Endothelial cell of umbilical vein (primary cell): ENCODE measurements at regions not wholly inside any gene's neighbourhood (a gene's known extent, or its start where the extent isn't known, plus 50 kb on each side); places are given as distances from the start of the nearest gene placed in this dataset.

Experiments used
- BruUV-seq: library from RNA; stranded (reverse); fragments of 400-500 nt; replicated peaks from 2 replicates; lab custom pipeline; 2021; lab: Mats Ljungman, UMichigan
- CTCF ChIA-PET: fragments of 300-600, 350-600 bp; sonication (Branson Sonifier 250); formaldehyde crosslinking; loops from one replicate; lab custom pipeline; 2021; ENCODE audit warnings: antibody characterized with exemption, inconsistent platforms; lab: Charles Lee
- POLR2A ChIA-PET: fragments of 300-600, 350-600 bp; sonication (Branson Sonifier 250); formaldehyde crosslinking; loops from one replicate; lab custom pipeline; 2021; ENCODE audit warnings: antibody characterized with exemption, inconsistent platforms; lab: Charles Lee
- DNase-seq: peaks from one replicate; pipeline ENCODE4 v3.0.0-alpha.2; 2011; ENCODE audit warnings: low read depth, low spot score
- FAIRE-seq: peaks from 2 replicates; lab custom pipeline; 2011; peaks lifted over from hg19 to GRCh38; lab: Jason Lieb, UNC
- H2AFZ ChIP-seq: 2 replicates; pipeline ENCODE4 v1.6.0; 2012; ENCODE audit warnings: low read depth, low read length, control low read depth, inconsistent platforms
- H3K27ac ChIP-seq: 2 replicates; pipeline ENCODE4 v1.5.1; 2011; ENCODE audit warnings: low read depth, mild to moderate bottlenecking, control low read depth, low read length, moderate library complexity; ENCODE audit not compliant: insufficient read depth
- H3K27me3 ChIP-seq, 2 experiments: 2 replicates each; pipeline versions ENCODE4 v1.6.0 to v1.6.1; 2011; ENCODE audit warnings: low read length in 2 of 2, mixed read lengths in 1 of 2; ENCODE audit not compliant: control insufficient read depth in 2 of 2, insufficient read depth in 2 of 2
- H3K36me3 ChIP-seq, 2 experiments: 2 replicates in 1 of 2; 3 replicates in 1 of 2; pipeline ENCODE4 v1.5.1; 2011; ENCODE audit warnings: low read length in 2 of 2, mild to moderate bottlenecking in 1 of 2, moderate library complexity in 1 of 2; ENCODE audit not compliant: control insufficient read depth in 2 of 2, insufficient read depth in 2 of 2; ENCODE audit errors: extremely low read depth in 1 of 2
- H3K4me1 ChIP-seq: 3 replicates; pipeline ENCODE4 v1.5.1; 2011; ENCODE audit warnings: mild to moderate bottlenecking, low read length; ENCODE audit not compliant: control insufficient read depth, insufficient read depth; ENCODE audit errors: extremely low read depth
- H3K4me2 ChIP-seq: 2 replicates; pipeline ENCODE4 v1.6.1; 2011; ENCODE audit warnings: low read length, control low read depth, mixed read lengths; ENCODE audit not compliant: insufficient read depth
- H3K4me3 ChIP-seq, 3 experiments: fragments of 200-600 bp in 1 of 3; sonication (generic), shearing (Covaris generic) in 1 of 3; replicated peaks in 1 of 3; 2 replicates each; pipeline ENCODE4 v1.5.1; 2011 to 2016; ENCODE audit warnings: control low read depth in 3 of 3, low read length in 3 of 3, mild to moderate bottlenecking in 2 of 3, inconsistent platforms in 1 of 3, low read depth in 1 of 3, moderate library complexity in 1 of 3; ENCODE audit not compliant: insufficient read depth in 1 of 3
- H3K79me2 ChIP-seq: 2 replicates; pipeline ENCODE4 v1.6.0; 2012; ENCODE audit warnings: low read length, inconsistent platforms; ENCODE audit not compliant: control insufficient read depth, insufficient read depth
- H3K9ac ChIP-seq: replicated peaks from 2 replicates; pipeline ENCODE3; 2011; ENCODE audit warnings: low read length, control low read depth; ENCODE audit not compliant: insufficient read depth; ENCODE audit errors: extremely low read depth
- H3K9me1 ChIP-seq: replicated peaks from 3 replicates; pipeline ENCODE4 v1.6.0; 2011; ENCODE audit warnings: mild to moderate bottlenecking, low read length; ENCODE audit not compliant: control insufficient read depth, insufficient read depth; ENCODE audit errors: extremely low read depth
- H3K9me3 ChIP-seq: replicated peaks from 2 replicates; pipeline ENCODE4 v1.5.1; 2012; ENCODE audit warnings: low read length, inconsistent platforms; ENCODE audit not compliant: control insufficient read depth, insufficient read depth
- H4K20me1 ChIP-seq: replicated peaks from 2 replicates; pipeline ENCODE3; 2011; ENCODE audit warnings: mild to moderate bottlenecking, low read length; ENCODE audit not compliant: control insufficient read depth, insufficient read depth; ENCODE audit errors: extremely low read depth
- CTCF ChIP-seq, 2 donors: IDR thresholded peaks; 1 replicate in 1 of 2; 2 replicates in 1 of 2; pipeline ENCODE4 v1.5.1; 2011; ENCODE audit warnings: low read length in 2 of 2, mild to moderate bottlenecking in 2 of 2, moderate library complexity in 2 of 2, control low read depth in 1 of 2, inconsistent platforms in 1 of 2, low read depth in 1 of 2; ENCODE audit not compliant: insufficient read depth in 1 of 2; ENCODE audit errors: extremely low read depth in 1 of 2
- EZH2 ChIP-seq: IDR thresholded peaks from 2 replicates; pipeline ENCODE4 v1.6.1; 2012; ENCODE audit warnings: borderline replicate concordance, low read depth, mild to moderate bottlenecking, moderate library complexity, low read length, inconsistent platforms; ENCODE audit not compliant: severe bottlenecking
- FOS ChIP-seq: IDR thresholded peaks from 2 replicates; pipeline ENCODE4 v1.6.1; 2011; ENCODE audit warnings: mild to moderate bottlenecking, low read length, moderate library complexity, borderline replicate concordance; ENCODE audit not compliant: insufficient read depth
- GATA2 ChIP-seq: IDR thresholded peaks from 2 replicates; pipeline ENCODE4 v1.7.0; 2011; ENCODE audit warnings: low read depth, mild to moderate bottlenecking, moderate library complexity, mixed read lengths, low read length; ENCODE audit not compliant: insufficient read length, insufficient read depth
- JUN ChIP-seq: IDR thresholded peaks from 2 replicates; pipeline ENCODE4 v1.6.1; 2011; ENCODE audit warnings: borderline replicate concordance, low read depth; ENCODE audit not compliant: insufficient read length, insufficient read depth
- MAX ChIP-seq: IDR thresholded peaks from 2 replicates; pipeline ENCODE4 v1.6.1; 2011; ENCODE audit not compliant: insufficient read depth, insufficient read length
- POLR2AphosphoS5 ChIP-seq: IDR thresholded peaks from 2 replicates; pipeline ENCODE4 v1.6.1; 2012; ENCODE audit warnings: low read depth, mild to moderate bottlenecking, control low read depth, low read length, moderate library complexity; ENCODE audit not compliant: insufficient read depth
- dilution Hi-C: fragments of 300-500 bp; cut with MboI; formaldehyde crosslinking; loops from one replicate; pipeline ENCODE4 v1.15.0; 2019; ENCODE audit warnings: low sequenced_read_pairs; ENCODE audit not compliant: extremely low pct_ligation_motif_present
- intact Hi-C: fragments of 100-400 bp; cut with micrococcal nuclease; formaldehyde crosslinking; loops from one replicate; pipeline ENCODE4 v1.10.0; 2022

GRCh38 chr16:8044796-8045195, 545.5 kb downstream of the TMEM114 start:
- H3K9me3 ChIP-seq, result peaks cover 5% of the 10 kb centered on the region
- no peak overlapping the region for H3K4me3 ChIP-seq
- H4K20me1 ChIP-seq, result no peaks in the 10 kb centered on the region
- CTCF ChIA-PET, result no interaction called here
- H3K27ac ChIP-seq, result no peak overlapping the region
- BruUV-seq, result no TSS peak
- no peaks in the 10 kb centered on the region for H3K36me3 ChIP-seq
- no peaks in the 10 kb centered on the region for H3K27me3 ChIP-seq
- DNase-seq (no peak), FAIRE-seq (no peak)
- no peak overlapping the region for H3K9ac ChIP-seq
- H3K4me2 ChIP-seq, result no peak overlapping the region
- no peaks in the 10 kb centered on the region for H3K4me1 ChIP-seq
- intact Hi-C loops, result no loop called here
- no peaks in the 10 kb centered on the region for H3K9me1 ChIP-seq
- H2AFZ ChIP-seq, result no peak overlapping the region
- dilution Hi-C loops, result no loop called here
- TF ChIP-seq GATA2 (no peak), POLR2AphosphoS5 (no peak), MAX (no peak), EZH2 (no peak), FOS (no peak), CTCF (IDR thresholded peaks at IDR 0.05; ENCODE audit: extremely low read depth in 1 of 2, insufficient read depth in 1 of 2, low read depth in 1 of 2, low read length in 2 of 2) (no peak), JUN (no peak)
- POLR2A ChIA-PET, result no interaction called here
- no peaks in the 10 kb centered on the region for H3K79me2 ChIP-seq
